Nephron progenitor cell (in vitro differentiated cells): ENCODE measurements at regions not wholly inside any gene's neighbourhood (a gene's known extent, or its start where the extent isn't known, plus 50 kb on each side); places are given as distances from the start of the nearest gene placed in this dataset.

ENCODE experiments used
- DNase-seq: peaks from one replicate; pipeline ENCODE4 v3.0.0; 2021
- H3K27ac Mint-ChIP-seq: 2 replicates; pipeline ENCODE4 v1.8.0; 2021; ENCODE audit warnings: mild to moderate bottlenecking, moderate library complexity, mixed read lengths
- H3K27me3 Mint-ChIP-seq: 2 replicates; pipeline ENCODE4 v1.8.0; 2021; ENCODE audit warnings: mild to moderate bottlenecking, low read depth, mixed read lengths; ENCODE audit not compliant: poor library complexity
- H3K36me3 Mint-ChIP-seq: 2 replicates; pipeline ENCODE4 v1.8.0; 2021; ENCODE audit warnings: low read depth, mixed read lengths
- H3K4me1 Mint-ChIP-seq: 2 replicates; pipeline ENCODE4 v1.8.0; 2021; ENCODE audit warnings: mixed read lengths
- H3K4me3 Mint-ChIP-seq: 2 replicates; pipeline ENCODE4 v1.8.0; 2021; ENCODE audit warnings: mild to moderate bottlenecking, moderate library complexity, mixed read lengths
- H3K9me3 Mint-ChIP-seq: 2 replicates; pipeline ENCODE4 v1.8.0; 2021; ENCODE audit warnings: mild to moderate bottlenecking, moderate library complexity, mixed read lengths
- CTCF ChIP-seq: fragments of 200-600 bp; sonication (generic); IDR thresholded peaks from 2 replicates; pipeline ENCODE4 v1.5.0; 2021; ENCODE audit warnings: antibody characterized with exemption

DNA sequence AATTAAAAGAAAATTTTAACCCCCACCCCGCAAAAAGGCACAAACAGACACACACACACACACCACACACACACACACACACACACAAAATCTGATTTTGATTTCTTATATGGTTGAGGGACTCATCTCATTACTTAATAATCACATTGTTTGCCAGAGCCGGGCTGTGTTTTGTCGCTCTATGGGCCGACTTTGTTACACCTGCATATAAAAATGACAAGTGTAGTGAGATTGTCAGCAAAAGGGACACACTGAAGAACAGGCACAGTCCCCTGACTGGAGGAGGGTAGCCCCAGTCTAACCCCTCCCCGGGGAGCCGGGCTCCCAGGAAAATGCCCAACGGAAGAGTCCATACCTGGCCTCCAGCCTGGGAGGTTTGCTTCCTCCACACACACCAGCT is 221.6 kb downstream of the ENGASE start:
- peaks cover 69% of the 10 kb centered on the region for H3K27me3 Mint-ChIP-seq
- no peak for TF ChIP-seq CTCF
- no peaks in the 10 kb centered on the region for H3K36me3 Mint-ChIP-seq
- no peak overlapping the region for H3K4me3 Mint-ChIP-seq
- H3K4me1 Mint-ChIP-seq: no peaks in the 10 kb centered on the region
- H3K9me3 Mint-ChIP-seq: no peaks in the 10 kb centered on the region
- no peak for DNase-seq
- H3K27ac Mint-ChIP-seq: no peak overlapping the region

DNA sequence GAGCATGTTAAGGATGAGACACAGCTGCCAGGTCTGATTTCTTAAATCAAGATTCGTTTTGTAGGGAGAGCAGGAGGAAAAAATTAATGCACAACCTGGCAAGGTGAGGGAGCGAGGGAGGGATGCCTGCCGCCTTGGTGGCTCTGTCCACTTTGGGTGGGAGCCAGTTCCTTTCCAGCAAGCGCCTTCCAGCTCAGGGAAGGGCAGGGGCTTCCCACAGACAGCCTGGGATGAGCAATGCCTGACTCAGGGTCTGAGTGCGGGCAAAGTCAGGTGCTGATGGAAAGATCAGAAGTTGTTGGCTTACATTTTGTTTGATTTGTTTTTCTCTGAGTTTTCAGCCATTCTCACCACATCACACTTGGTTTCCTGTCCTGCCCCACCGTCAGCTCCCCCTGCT is 220.7 kb downstream of the ENGASE start:
- no peaks in the 10 kb centered on the region for H3K9me3 Mint-ChIP-seq
- H3K27me3 Mint-ChIP-seq: peaks cover 73% of the 10 kb centered on the region
- H3K4me3 Mint-ChIP-seq: no peak overlapping the region
- H3K36me3 Mint-ChIP-seq: no peaks in the 10 kb centered on the region
- DNase-seq: no peak
- H3K27ac Mint-ChIP-seq: no peak overlapping the region
- H3K4me1 Mint-ChIP-seq: no peaks in the 10 kb centered on the region
- no peak for TF ChIP-seq CTCF

DNA sequence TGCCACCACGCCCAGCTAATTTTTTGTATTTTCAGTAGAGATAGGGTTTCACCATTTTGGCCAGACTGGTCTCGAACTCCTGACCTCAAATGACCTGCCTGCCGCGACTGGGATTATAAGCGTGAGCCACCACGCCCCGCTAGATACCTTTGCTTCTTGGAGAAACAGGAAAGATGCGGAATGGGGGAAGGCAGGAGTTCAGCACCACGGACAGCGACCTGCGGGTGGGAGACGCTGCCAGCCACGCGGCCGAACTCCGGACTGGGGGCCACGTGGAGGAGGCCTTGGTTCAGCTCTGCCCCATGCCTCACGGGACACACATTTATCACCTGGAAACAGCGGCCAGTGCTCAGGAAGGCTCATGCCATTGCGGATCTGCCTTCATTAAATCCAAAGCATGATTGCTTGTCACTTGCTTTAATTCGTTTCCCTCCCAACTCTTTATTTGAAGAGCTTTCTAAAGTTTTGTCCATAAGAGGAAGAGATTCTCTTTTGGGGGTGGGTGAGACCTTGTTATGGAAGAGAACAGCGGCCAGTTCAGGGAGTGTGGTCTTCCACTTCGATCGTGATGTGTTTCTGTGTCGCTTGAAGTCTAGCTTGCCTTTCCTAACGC is 219.9 kb downstream of the ENGASE start:
- no peak for TF ChIP-seq CTCF
- H3K36me3 Mint-ChIP-seq: no peaks in the 10 kb centered on the region
- DNase-seq: peak; percentile 99
- H3K27me3 Mint-ChIP-seq: peaks cover 73% of the 10 kb centered on the region
- H3K4me1 Mint-ChIP-seq: no peaks in the 10 kb centered on the region
- no peaks in the 10 kb centered on the region for H3K9me3 Mint-ChIP-seq
- no peak overlapping the region for H3K4me3 Mint-ChIP-seq
- no peak overlapping the region for H3K27ac Mint-ChIP-seq

- H3K27me3 Mint-ChIP-seq: peaks cover 72% of the 10 kb centered on the region
- no peak for TF ChIP-seq CTCF
- peaks cover 5% of the 10 kb centered on the region for H3K4me1 Mint-ChIP-seq
- H3K4me3 Mint-ChIP-seq: no peak overlapping the region
- DNase-seq: no peak
- H3K36me3 Mint-ChIP-seq: no peaks in the 10 kb centered on the region
- H3K27ac Mint-ChIP-seq: no peak overlapping the region
- H3K9me3 Mint-ChIP-seq: no peaks in the 10 kb centered on the region
These were observed 217.9 kb downstream of the ENGASE start for GRCh38 chr17:79292501-79292900.

GRCh38 chr17:79291391-79291790 is 216.8 kb downstream of the ENGASE start:
- Mint-ChIP-seq H3K27me3 (peaks cover 68% of the 10 kb centered on the region), H3K36me3 (no peaks in the 10 kb centered on the region), H3K4me1 (peaks cover 5% of the 10 kb centered on the region), H3K27ac (no peak overlapping the region), H3K4me3 (no peak overlapping the region), H3K9me3 (no peaks in the 10 kb centered on the region)
- no peak for TF ChIP-seq CTCF
- DNase-seq: no peak

DNA sequence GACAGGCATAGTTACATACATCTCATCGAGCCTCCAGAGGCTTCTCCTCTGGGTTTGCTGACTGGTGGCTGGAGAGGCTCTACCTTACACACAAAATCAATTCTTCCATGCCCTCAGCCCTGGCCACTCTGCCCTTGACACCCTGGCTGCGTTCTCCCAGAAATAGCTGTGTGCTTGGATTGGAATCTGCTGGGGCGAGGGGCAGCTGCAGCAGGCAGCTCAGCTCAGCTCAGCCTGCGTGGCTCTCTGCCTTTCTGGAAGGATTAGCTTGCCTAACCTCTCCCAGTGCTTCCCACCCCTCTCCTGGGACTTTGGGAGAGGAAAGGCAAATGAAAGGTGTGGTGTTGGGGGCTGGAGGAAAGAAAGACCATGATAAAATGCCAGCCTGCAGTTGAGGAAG is 216.1 kb downstream of the ENGASE start:
- H3K36me3 Mint-ChIP-seq: no peaks in the 10 kb centered on the region
- no peak overlapping the region for H3K27ac Mint-ChIP-seq
- H3K9me3 Mint-ChIP-seq: no peaks in the 10 kb centered on the region
- TF ChIP-seq CTCF: no peak
- DNase-seq: no peak
- H3K4me1 Mint-ChIP-seq: peaks cover 5% of the 10 kb centered on the region
- peaks cover 64% of the 10 kb centered on the region for H3K27me3 Mint-ChIP-seq
- H3K4me3 Mint-ChIP-seq: no peak overlapping the region
